Right atrium auricular region (tissue), 2 donors: ENCODE measurements at regions not wholly inside any gene's neighbourhood (a gene's known extent, or its start where the extent isn't known, plus 50 kb on each side); places are given as distances from the start of the nearest gene placed in this dataset.

Experiments
- DNase-seq: peaks from one replicate; pipeline ENCODE4 v3.0.0-alpha.2; 2019; ENCODE audit warnings: low spot score
- H3K27ac ChIP-seq, 2 donors: fragments of 200-600 bp; sonication (generic); 1 replicate in 1 of 2; 2 replicates in 1 of 2; pipeline ENCODE4 v1.5.1; 2016 to 2019
- H3K27me3 ChIP-seq, 2 donors: fragments of 200-600 bp; sonication (generic); one replicate each; pipeline versions ENCODE4 v1.5.1 to v1.6.0; 2017 to 2019
- H3K36me3 ChIP-seq: fragments of 200-600 bp; sonication (generic); one replicate; pipeline ENCODE4 v1.5.1; 2016
- H3K4me1 ChIP-seq, 2 donors: fragments of 200-600 bp; sonication (generic); one replicate each; pipeline versions ENCODE4 v1.5.1 to v1.6.0; 2017 to 2019
- H3K4me3 ChIP-seq, 2 donors: fragments of 200-600 bp; sonication (generic); 1 replicate in 1 of 2; 2 replicates in 1 of 2; pipeline ENCODE4 v1.5.1; 2017 to 2019; ENCODE audit warnings: mild to moderate bottlenecking in 1 of 2, moderate library complexity in 1 of 2
- H3K9me3 ChIP-seq, 2 donors: fragments of 200-600 bp; sonication (generic); one replicate each; pipeline ENCODE4 v1.5.1; 2019
- TF ChIP-seq, protein P1 (sequence below), 2 donors: fragments of 200-600 bp; sonication (generic); IDR thresholded peaks; one replicate each; pipeline ENCODE4 v1.5.1; 2019; ENCODE audit warnings: antibody characterized with exemption in 2 of 2

DNA sequence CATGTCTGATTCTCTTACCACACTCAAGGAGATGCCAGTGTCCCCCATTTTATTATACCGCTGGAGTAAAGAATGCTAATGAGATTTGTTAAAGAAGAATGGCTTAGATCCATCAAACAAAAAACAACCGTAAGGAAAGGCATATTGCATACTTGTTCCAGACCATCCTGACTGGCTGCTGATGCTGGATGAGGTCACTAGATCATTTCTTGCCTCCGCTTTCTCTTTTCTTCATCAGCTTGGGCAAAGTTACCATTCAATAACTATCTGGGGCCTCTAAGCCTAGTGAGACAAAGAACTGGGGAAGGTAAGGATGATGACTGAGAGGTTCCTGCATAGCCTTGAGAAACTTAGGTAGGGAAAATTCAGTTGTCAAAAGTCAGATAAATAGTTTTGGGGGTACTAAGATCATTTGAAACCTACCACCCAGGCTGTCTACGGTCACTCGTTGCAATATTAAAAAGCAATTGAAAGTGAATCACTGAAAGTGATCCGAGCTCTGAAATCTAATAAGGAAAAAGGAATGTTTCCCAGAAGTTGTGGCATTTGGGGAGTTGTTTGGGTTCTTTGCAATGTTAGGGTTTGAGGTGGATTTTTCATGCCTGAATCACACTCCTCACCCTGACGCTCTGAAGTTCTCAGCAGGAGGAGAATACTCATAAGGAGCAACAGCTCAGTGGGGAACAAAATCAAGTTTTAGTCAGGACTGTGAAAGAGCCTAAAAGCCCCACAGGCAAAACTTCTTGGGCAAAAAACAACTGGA lies 176.8 kb downstream of the HHIPL2 start:
- H3K36me3 ChIP-seq = no peaks in the 10 kb centered on the region
- H3K27me3 ChIP-seq = no peaks in the 10 kb centered on the region
- no peak overlapping the region for H3K4me3 ChIP-seq
- H3K27ac ChIP-seq = no peak overlapping the region
- H3K4me1 ChIP-seq = no peaks in the 10 kb centered on the region
- H3K9me3 ChIP-seq = no peaks in the 10 kb centered on the region
- no peak for DNase-seq
- TF ChIP-seq, protein P1, sequence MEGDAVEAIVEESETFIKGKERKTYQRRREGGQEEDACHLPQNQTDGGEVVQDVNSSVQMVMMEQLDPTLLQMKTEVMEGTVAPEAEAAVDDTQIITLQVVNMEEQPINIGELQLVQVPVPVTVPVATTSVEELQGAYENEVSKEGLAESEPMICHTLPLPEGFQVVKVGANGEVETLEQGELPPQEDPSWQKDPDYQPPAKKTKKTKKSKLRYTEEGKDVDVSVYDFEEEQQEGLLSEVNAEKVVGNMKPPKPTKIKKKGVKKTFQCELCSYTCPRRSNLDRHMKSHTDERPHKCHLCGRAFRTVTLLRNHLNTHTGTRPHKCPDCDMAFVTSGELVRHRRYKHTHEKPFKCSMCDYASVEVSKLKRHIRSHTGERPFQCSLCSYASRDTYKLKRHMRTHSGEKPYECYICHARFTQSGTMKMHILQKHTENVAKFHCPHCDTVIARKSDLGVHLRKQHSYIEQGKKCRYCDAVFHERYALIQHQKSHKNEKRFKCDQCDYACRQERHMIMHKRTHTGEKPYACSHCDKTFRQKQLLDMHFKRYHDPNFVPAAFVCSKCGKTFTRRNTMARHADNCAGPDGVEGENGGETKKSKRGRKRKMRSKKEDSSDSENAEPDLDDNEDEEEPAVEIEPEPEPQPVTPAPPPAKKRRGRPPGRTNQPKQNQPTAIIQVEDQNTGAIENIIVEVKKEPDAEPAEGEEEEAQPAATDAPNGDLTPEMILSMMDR (IDR thresholded peaks at IDR 0.05) = no peak

DNA sequence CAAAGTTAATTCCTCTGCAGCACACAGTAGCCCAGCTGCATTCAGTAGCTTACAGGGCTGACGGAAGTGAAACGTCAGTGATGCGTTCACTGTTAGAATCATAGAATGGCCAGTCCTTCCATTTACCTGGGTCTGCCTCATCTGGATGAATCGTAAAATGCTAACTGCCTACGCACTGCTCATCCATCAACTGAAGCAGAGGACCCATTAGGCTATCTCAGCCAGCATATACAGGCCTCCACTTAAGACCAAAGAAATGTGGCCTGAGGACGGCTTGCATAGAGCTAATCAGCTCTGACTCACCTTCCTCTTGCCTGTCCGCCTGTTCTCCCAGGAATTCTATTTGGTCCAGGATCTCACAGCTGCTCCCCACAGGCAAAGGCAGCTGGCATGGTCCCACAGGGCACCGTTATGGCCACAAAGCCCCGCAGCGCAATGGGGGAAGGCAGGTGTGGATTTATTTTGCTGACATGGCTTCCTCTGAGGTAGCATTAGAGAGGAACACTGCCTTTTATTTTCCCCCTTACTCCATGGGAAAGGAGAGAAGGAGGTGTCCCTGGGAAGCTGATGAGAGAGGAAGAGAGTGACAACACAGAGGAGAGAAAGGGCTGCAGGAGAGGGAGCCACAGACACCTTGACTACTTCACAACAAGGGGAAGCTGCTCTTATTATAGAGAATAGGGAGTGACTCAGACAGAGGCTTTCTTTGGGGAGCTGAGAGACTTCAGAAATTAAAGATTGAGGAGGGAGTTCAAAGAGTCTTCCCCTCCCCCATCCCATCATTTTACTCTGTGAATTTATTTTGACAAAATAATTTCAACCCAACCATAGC lies 177.6 kb downstream of the HHIPL2 start:
- Histone ChIP-seq H3K9me3 (no peaks in the 10 kb centered on the region), H3K27ac (no peak overlapping the region), H3K27me3 (no peaks in the 10 kb centered on the region), H3K36me3 (no peaks in the 10 kb centered on the region), H3K4me1 (no peaks in the 10 kb centered on the region), H3K4me3 (no peak overlapping the region)
- TF ChIP-seq, protein P1 (IDR thresholded peaks at IDR 0.05) = no peak
- no peak for DNase-seq

DNA sequence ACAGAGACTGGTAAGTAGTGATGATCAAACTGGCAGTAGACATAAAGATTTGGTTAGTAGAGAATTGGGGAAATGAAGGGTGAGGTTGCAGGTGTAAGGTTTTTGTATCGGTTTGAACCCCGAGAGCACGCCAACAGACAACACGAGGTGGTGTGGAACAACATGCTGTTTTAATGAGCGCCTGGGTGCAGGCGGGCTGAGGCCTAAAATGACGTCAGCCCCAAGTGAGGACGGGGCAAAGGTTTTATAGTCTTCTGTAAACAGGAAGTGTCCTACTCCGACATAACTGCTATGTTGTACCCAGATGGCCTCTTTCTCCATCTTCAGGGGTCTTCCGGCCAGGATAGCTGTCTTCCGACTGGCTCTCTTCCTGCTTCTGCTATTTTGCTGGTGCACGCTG lies 178.8 kb downstream of the HHIPL2 start:
- no peaks in the 10 kb centered on the region for H3K4me1 ChIP-seq
- H3K27ac ChIP-seq = no peak overlapping the region
- no peaks in the 10 kb centered on the region for H3K36me3 ChIP-seq
- DNase-seq = no peak
- H3K9me3 ChIP-seq = no peaks in the 10 kb centered on the region
- TF ChIP-seq, protein P1 (IDR thresholded peaks at IDR 0.05) = no peak
- no peak overlapping the region for H3K4me3 ChIP-seq
- H3K27me3 ChIP-seq = no peaks in the 10 kb centered on the region

DNA sequence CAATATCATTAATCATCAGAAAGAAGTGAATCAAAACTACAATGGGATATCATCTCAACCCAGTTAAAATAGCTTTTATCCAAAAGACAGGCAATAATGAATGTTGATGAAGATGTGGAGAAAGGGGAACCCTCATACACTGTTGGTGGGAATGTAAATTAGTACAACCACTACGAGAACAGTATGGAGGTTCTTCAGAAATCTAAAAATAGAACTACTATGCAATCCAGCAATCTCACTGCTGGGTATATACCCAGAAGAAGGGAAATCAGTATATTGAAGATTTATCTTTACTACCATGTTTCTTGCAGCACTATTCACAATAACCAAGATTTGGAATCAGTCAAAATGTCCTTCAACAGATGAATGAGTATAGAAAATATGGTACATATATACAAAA lies 189.8 kb downstream of the HHIPL2 start:
- Histone ChIP-seq H3K27me3 (no peaks in the 10 kb centered on the region), H3K4me3 (no peak overlapping the region)

DNA sequence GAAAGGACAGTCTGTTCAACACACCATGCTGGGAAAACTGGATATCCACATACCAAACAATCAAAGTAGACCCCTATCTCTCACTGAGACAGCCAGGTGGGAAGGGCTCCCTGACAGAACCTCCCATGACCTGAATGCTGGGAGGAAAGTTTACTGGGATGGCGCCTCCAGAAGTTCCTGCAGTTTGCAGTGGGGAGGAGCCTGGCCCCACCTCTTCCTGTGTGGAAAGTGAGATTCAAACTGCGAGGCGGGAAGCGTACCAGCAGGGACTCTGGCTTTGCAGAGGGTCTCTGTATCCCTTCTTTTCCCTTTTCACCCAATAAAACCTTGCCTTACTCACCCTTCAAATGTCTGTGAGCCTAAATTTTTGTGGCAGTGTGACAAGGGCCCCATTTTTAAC lies 190.7 kb downstream of the HHIPL2 start:
- Histone ChIP-seq H3K4me3 (no peak overlapping the region), H3K27me3 (no peaks in the 10 kb centered on the region), H3K9me3 (no peaks in the 10 kb centered on the region), H3K36me3 (no peaks in the 10 kb centered on the region), H3K27ac (no peak overlapping the region), H3K4me1 (no peaks in the 10 kb centered on the region)
- TF ChIP-seq, protein P1 (IDR thresholded peaks at IDR 0.05) = no peak
- DNase-seq = no peak

More for the DNA sequence above, 189.8 kb downstream of the HHIPL2 start:
- TF ChIP-seq, protein P1 (IDR thresholded peaks at IDR 0.05) = no peak
- no peaks in the 10 kb centered on the region for H3K4me1 ChIP-seq
- DNase-seq = no peak
- no peak overlapping the region for H3K27ac ChIP-seq
- no peaks in the 10 kb centered on the region for H3K36me3 ChIP-seq
- H3K9me3 ChIP-seq = no peaks in the 10 kb centered on the region
